MCF 10A (cell line): ENCODE measurements at regions not wholly inside any gene's neighbourhood (a gene's known extent, or its start where the extent isn't known, plus 50 kb on each side); places are given as distances from the start of the nearest gene placed in this dataset.

Experiments used
- BruUV-seq: library from RNA; stranded (reverse); fragments of 400-500 nt; replicated peaks from 2 replicates; lab custom pipeline; 2021; lab: Mats Ljungman, UMichigan
- CTCF ChIA-PET: fragments of 300-600 bp; sonication (Branson Sonifier 250); formaldehyde crosslinking; extraction: SDS; loops from one replicate; lab custom pipeline; 2021; ENCODE audit warnings: antibody characterized with exemption, inconsistent platforms; lab: Yijun Ruan, JAX
- POLR2A ChIA-PET: fragments of 300-600, 350-650 bp; sonication (Branson Sonifier 250); formaldehyde crosslinking; extraction: SDS; loops from one replicate; lab custom pipeline; 2020; ENCODE audit warnings: antibody characterized with exemption, inconsistent platforms; lab: Yijun Ruan, JAX
- DNase-seq: peaks from one replicate; pipeline ENCODE4 v3.0.0-alpha.2; 2018; ENCODE audit not compliant: unreplicated experiment
- H3K27ac Mint-ChIP-seq: one replicate; pipeline ENCODE4 v1.8.0; 2022; ENCODE audit warnings: mild to moderate bottlenecking, low read depth, mixed read lengths; ENCODE audit not compliant: unreplicated experiment
- H3K27me3 Mint-ChIP-seq: one replicate; pipeline ENCODE4 v1.8.0; 2022; ENCODE audit warnings: mixed read lengths; ENCODE audit not compliant: insufficient read depth, unreplicated experiment
- H3K36me3 Mint-ChIP-seq: one replicate; pipeline ENCODE4 v1.8.0; 2022; ENCODE audit warnings: mild to moderate bottlenecking, moderate library complexity, mixed read lengths; ENCODE audit not compliant: insufficient read depth, unreplicated experiment
- H3K4me1 Mint-ChIP-seq: one replicate; pipeline ENCODE4 v1.8.0; 2022; ENCODE audit warnings: mixed read lengths; ENCODE audit not compliant: insufficient read depth, unreplicated experiment
- H3K4me3 Mint-ChIP-seq: one replicate; pipeline ENCODE4 v1.8.0; 2022; ENCODE audit warnings: mild to moderate bottlenecking, moderate library complexity, mixed read lengths; ENCODE audit not compliant: unreplicated experiment
- H3K9me3 Mint-ChIP-seq: one replicate; pipeline ENCODE4 v1.8.0; 2022; ENCODE audit warnings: mixed read lengths; ENCODE audit not compliant: unreplicated experiment
- CTCF ChIP-seq: fragments of 200-600 bp; IDR thresholded peaks from one replicate; pipeline ENCODE4 v1.8.0; 2022; ENCODE audit warnings: antibody characterized with exemption, mild to moderate bottlenecking; ENCODE audit not compliant: unreplicated experiment
- intact Hi-C: fragments of 100-400 bp; cut with micrococcal nuclease; formaldehyde crosslinking; loops from 2 replicates; pipeline ENCODE4 v1.14.1; 2022

DNA sequence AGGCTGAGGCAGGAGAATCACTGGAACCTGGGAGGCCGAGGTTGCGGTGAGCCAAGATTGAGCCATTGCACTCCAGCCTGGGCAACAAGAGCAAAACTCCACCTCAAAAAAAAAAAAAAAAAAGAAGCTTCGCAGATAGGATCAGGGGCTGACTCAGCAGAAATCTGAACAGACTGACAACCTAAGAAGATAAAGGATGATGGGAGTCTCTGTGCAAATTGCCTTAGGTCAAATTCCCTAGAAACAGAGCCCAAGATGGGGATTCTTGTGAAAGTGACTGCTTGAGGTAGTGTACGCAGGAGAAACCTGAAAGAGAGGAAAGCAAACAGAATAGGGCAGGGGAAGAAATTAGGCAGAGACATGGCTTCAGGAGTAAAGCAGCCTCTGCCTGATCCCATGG lies 160.8 kb upstream of the LRIG1 start:
- POLR2A ChIA-PET: no interaction called here
- Mint-ChIP-seq H3K4me3 (no peak overlapping the region), H3K36me3 (no peaks in the 10 kb centered on the region), H3K27ac (no peak overlapping the region), H3K9me3 (peaks cover 8% of the 10 kb centered on the region), H3K27me3 (peaks cover 11% of the 10 kb centered on the region), H3K4me1 (no peaks in the 10 kb centered on the region)
- DNase-seq: no peak
- BruUV-seq: no TSS peak
- TF ChIP-seq CTCF: no peak
- CTCF ChIA-PET: interaction anchor here (1.0 to 1.5 kb wide), 2 partner anchors 254 kb away, joined by 4 to 5 read pairs; no protein-coding TSS in a partner anchor
- intact Hi-C loops: no loop called here

GRCh38 chr3:66662894-66663293 lies 162.1 kb upstream of the LRIG1 start:
- intact Hi-C loops: no loop called here
- no TSS peak for BruUV-seq
- DNase-seq: no peak
- ChIA-PET CTCF (interaction anchor here (0.6 to 1.5 kb wide), 2 partner anchors 34 to 255 kb away, joined by 3 to 5 read pairs; no protein-coding TSS in a partner anchor), POLR2A (no interaction called here)
- Mint-ChIP-seq H3K4me3 (no peak overlapping the region), H3K4me1 (no peaks in the 10 kb centered on the region), H3K27me3 (peaks cover 11% of the 10 kb centered on the region), H3K36me3 (no peaks in the 10 kb centered on the region), H3K27ac (no peak overlapping the region), H3K9me3 (peaks cover 8% of the 10 kb centered on the region)
- TF ChIP-seq CTCF: no peak

DNA sequence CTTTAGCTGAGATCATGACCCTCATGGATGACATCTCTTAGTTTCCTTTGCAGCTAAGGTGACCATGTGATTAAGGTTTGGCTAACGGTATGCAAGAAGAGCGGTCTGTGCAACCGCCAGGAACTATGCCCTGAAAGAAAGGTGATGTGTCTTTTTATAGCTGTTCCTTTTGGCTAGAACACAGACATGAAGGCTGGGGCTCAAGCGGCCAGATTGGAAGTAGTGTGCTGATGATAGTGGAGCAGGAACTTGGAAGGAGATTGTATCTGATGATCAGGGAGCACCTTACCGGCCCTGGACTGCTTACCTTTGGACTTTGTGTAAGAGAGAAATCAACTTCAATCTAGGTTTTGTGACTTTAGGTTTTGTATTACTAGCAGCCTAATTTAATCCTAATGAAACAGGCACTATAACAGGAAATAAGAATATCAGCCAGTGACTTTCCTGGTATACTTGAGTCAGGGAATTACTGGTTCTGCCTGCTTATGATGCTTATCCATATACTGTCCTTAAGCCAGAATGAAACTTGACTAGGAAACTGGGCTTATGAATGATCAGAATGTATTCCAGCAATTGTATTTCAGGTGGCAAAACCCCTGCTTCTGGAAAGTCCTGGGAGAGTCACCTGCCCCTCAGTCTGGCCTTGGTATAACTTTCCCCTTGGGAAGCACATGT lies 164.3 kb upstream of the LRIG1 start:
- no peak for TF ChIP-seq CTCF
- H3K27me3 Mint-ChIP-seq: peaks cover 11% of the 10 kb centered on the region
- H3K36me3 Mint-ChIP-seq: no peaks in the 10 kb centered on the region
- H3K4me1 Mint-ChIP-seq: no peaks in the 10 kb centered on the region
- DNase-seq: no peak
- no peak overlapping the region for H3K27ac Mint-ChIP-seq
- intact Hi-C loops: no loop called here
- POLR2A ChIA-PET: no interaction called here
- peaks cover 8% of the 10 kb centered on the region for H3K9me3 Mint-ChIP-seq
- no peak overlapping the region for H3K4me3 Mint-ChIP-seq
- CTCF ChIA-PET: no interaction called here
- BruUV-seq: no TSS peak

DNA sequence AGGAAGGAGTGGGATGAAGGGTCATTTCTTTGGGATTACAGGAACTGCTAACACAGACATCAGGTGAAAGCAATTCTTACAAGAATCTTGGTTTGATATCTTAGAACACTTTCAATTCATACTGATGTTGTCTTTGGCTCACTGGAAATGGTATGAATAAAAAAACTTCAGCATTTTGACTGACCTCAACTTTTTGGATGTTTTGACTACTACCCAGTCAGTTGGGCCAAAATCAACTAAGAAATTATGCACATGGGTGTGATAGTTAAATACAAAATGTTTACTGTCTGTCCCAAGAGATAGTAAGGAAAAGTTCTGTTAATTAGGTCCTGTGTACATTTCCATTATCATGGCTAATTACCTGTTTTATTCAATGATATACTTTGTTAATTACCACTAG lies 165.5 kb upstream of the LRIG1 start:
- POLR2A ChIA-PET: no interaction called here
- no TSS peak for BruUV-seq

More for the DNA sequence above, 165.5 kb upstream of the LRIG1 start:
- Mint-ChIP-seq H3K27ac (no peak overlapping the region), H3K4me1 (no peaks in the 10 kb centered on the region), H3K27me3 (peaks cover 11% of the 10 kb centered on the region), H3K36me3 (no peaks in the 10 kb centered on the region), H3K4me3 (no peak overlapping the region), H3K9me3 (peaks cover 8% of the 10 kb centered on the region)
- intact Hi-C loops: no loop called here
- CTCF ChIA-PET: no interaction called here
- no peak for TF ChIP-seq CTCF
- DNase-seq: no peak
